Ovary (tissue), 3 donors: ENCODE measurements at regions not wholly inside any gene's neighbourhood (a gene's known extent, or its start where the extent isn't known, plus 50 kb on each side); places are given as distances from the start of the nearest gene placed in this dataset.

Experiments
- CTCF ChIP-seq, 3 donors: fragments of 450-650 bp in 2 of 3; fragments of 200-600 bp in 1 of 3; IDR thresholded peaks; one replicate each; pipeline versions ENCODE4 v1.5.1 to v1.8.0; 2016 to 2022; ENCODE audit warnings: antibody characterized with exemption in 3 of 3, mild to moderate bottlenecking in 1 of 3
- EP300 ChIP-seq: sonication (generic); formaldehyde crosslinking; IDR thresholded peaks from one replicate; pipeline ENCODE4 v1.6.1; 2017; ENCODE audit warnings: antibody characterized with exemption
- POLR2A ChIP-seq: fragments of 450-650 bp; IDR thresholded peaks from one replicate; pipeline ENCODE4 v1.6.1; 2017; ENCODE audit warnings: antibody characterized with exemption, mild to moderate bottlenecking, moderate library complexity
- donor health status: DM: no; HTN: no; CAD: no.

DNA sequence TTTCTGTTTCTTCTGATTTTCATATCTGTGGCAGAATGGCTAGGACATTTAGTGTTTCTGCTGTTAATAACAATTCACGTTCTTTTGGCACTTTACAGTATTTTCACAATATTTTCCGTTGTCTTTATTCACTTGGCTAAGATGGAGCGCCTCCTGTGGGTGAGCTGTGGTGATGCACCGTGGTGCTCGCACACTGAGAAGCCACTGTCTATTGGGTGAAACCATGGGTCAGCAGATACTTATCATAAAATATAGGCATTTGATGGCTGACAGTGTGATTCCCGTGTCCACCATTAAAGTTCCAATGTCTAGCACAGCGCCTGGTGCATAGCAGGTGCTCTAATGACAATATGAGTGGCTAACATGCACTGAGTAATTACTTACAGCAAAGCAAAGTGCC, 141.8 kb downstream of the VRK1 start:
- TF ChIP-seq POLR2A (no peak), CTCF (IDR thresholded peaks at IDR 0.05) (no peak), EP300 (no peak)
